ENCODE measurements at regions not wholly inside any gene's neighbourhood (a gene's known extent, or its start where the extent isn't known, plus 50 kb on each side); places are given as distances from the start of the nearest gene placed in this dataset.

DNA sequence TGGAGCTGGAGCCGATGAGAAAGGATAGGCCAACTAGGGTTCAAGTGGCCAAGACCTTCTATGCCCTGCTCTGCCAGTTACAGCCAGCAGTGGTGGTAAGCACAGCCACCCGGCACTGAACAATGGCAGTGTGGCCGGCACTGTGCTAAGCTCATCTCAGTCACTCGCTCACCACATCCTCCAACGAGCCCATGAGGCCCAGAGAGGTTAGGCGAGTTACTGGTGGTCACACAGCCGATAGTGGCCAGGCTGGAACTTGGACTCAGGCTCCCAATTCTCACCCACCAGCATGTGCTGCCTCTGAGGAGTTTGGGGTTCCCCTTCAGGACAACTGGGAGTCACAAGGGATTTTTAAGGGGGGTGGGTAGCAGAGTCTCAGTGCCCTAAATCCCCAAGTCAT, 66.4 kb downstream of the IGLL1 start:
- no peak for DNase-seq (ENCODE audit: low spot score)
- Histone ChIP-seq H3K9me3 (no peaks in the 10 kb centered on the region), H3K27me3 (replicated peaks; ENCODE audit: insufficient read depth) (no peaks in the 10 kb centered on the region), H3K4me3 (no peak overlapping the region), H3K36me3 (no peaks in the 10 kb centered on the region), H3K27ac (no peak overlapping the region), H3K4me1 (ENCODE audit: control insufficient read depth in 1 of 2, low read depth in 2 of 2) (no peaks in the 10 kb centered on the region)
- ATAC-seq (ENCODE audit: insufficient number of reproducible peaks, low FRiP score, low read depth) = no peak
- TF ChIP-seq, protein P1, sequence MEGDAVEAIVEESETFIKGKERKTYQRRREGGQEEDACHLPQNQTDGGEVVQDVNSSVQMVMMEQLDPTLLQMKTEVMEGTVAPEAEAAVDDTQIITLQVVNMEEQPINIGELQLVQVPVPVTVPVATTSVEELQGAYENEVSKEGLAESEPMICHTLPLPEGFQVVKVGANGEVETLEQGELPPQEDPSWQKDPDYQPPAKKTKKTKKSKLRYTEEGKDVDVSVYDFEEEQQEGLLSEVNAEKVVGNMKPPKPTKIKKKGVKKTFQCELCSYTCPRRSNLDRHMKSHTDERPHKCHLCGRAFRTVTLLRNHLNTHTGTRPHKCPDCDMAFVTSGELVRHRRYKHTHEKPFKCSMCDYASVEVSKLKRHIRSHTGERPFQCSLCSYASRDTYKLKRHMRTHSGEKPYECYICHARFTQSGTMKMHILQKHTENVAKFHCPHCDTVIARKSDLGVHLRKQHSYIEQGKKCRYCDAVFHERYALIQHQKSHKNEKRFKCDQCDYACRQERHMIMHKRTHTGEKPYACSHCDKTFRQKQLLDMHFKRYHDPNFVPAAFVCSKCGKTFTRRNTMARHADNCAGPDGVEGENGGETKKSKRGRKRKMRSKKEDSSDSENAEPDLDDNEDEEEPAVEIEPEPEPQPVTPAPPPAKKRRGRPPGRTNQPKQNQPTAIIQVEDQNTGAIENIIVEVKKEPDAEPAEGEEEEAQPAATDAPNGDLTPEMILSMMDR (IDR thresholded peaks at IDR 0.05) = no peak

GRCh38 chr22:23513133-23513532, 67.0 kb downstream of the IGLL1 start:
- TF ChIP-seq, protein P1 (IDR thresholded peaks at IDR 0.05) = no peak
- ATAC-seq (ENCODE audit: insufficient number of reproducible peaks, low FRiP score, low read depth) (no peak), DNase-seq (ENCODE audit: low spot score) (no peak)
- Histone ChIP-seq H3K4me3 (no peak overlapping the region), H3K27ac (no peak overlapping the region), H3K27me3 (replicated peaks; ENCODE audit: insufficient read depth) (no peaks in the 10 kb centered on the region), H3K4me1 (ENCODE audit: control insufficient read depth in 1 of 2, low read depth in 2 of 2) (no peaks in the 10 kb centered on the region), H3K9me3 (no peaks in the 10 kb centered on the region), H3K36me3 (no peaks in the 10 kb centered on the region)

- DNase-seq (ENCODE audit: low spot score) (no peak), ATAC-seq (ENCODE audit: insufficient number of reproducible peaks, low FRiP score, low read depth) (no peak)
- H3K27ac ChIP-seq = no peak overlapping the region
- H3K36me3 ChIP-seq = no peaks in the 10 kb centered on the region
- H3K27me3 ChIP-seq (replicated peaks; ENCODE audit: insufficient read depth) = no peaks in the 10 kb centered on the region
- TF ChIP-seq, protein P1 (IDR thresholded peaks at IDR 0.05) = no peak
- no peak overlapping the region for H3K4me3 ChIP-seq
- H3K9me3 ChIP-seq = no peaks in the 10 kb centered on the region
- no peaks in the 10 kb centered on the region for H3K4me1 ChIP-seq (ENCODE audit: control insufficient read depth in 1 of 2, low read depth in 2 of 2)
These were observed 67.4 kb downstream of the IGLL1 start for GRCh38 chr22:23512721-23513120.

DNA sequence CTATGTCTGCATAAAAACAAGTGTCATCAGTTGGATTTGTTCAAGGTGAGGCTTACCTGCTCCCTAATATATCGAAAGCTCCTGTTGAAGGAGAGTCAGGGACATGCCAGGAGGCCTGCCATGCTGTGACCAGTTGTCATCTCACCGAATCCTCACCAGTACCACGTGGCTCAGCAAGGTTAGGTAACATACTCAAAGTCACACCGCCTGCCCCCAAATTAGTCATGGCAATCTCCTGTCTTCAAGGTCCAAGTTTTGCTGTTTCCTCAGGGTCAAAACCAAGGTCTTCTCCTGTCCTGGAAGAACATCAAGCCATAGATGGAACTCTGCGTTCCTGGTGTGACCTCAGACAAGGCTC, 67.8 kb downstream of the IGLL1 start:
- ATAC-seq (ENCODE audit: insufficient number of reproducible peaks, low FRiP score, low read depth) (no peak), DNase-seq (ENCODE audit: low spot score) (no peak)
- H3K27me3 ChIP-seq (replicated peaks; ENCODE audit: insufficient read depth) = no peaks in the 10 kb centered on the region
- H3K4me3 ChIP-seq = no peak overlapping the region
- H3K27ac ChIP-seq = no peak overlapping the region
- no peaks in the 10 kb centered on the region for H3K36me3 ChIP-seq
- TF ChIP-seq, protein P1 (IDR thresholded peaks at IDR 0.05) = no peak
- H3K9me3 ChIP-seq = no peaks in the 10 kb centered on the region
- no peaks in the 10 kb centered on the region for H3K4me1 ChIP-seq (ENCODE audit: control insufficient read depth in 1 of 2, low read depth in 2 of 2)

GRCh38 chr22:23511627-23512347, 68.3 kb downstream of the IGLL1 start:
- no peaks in the 10 kb centered on the region for H3K4me1 ChIP-seq (ENCODE audit: control insufficient read depth in 1 of 2, low read depth in 2 of 2)

More at GRCh38 chr22:23511627-23512347, 68.3 kb downstream of the IGLL1 start:
- H3K4me3 ChIP-seq = no peak overlapping the region
- TF ChIP-seq, protein P1 (IDR thresholded peaks at IDR 0.05) = no peak
- no peaks in the 10 kb centered on the region for H3K27me3 ChIP-seq (replicated peaks; ENCODE audit: insufficient read depth)
- ATAC-seq (ENCODE audit: insufficient number of reproducible peaks, low FRiP score, low read depth) (no peak), DNase-seq (ENCODE audit: low spot score) (no peak)
- H3K9me3 ChIP-seq = no peaks in the 10 kb centered on the region
- no peaks in the 10 kb centered on the region for H3K36me3 ChIP-seq
- no peak overlapping the region for H3K27ac ChIP-seq
